Left lung (tissue), 4 donors: ENCODE measurements at regions not wholly inside any gene's neighbourhood (a gene's known extent, or its start where the extent isn't known, plus 50 kb on each side); places are given as distances from the start of the nearest gene placed in this dataset.

ENCODE experiments used
- ATAC-seq: fragments of 200-7000 bp; cut with Tn5 transposase; one replicate; pipeline ENCODE4 v1.9.1; 2020; ENCODE audit warnings: moderate library complexity
- DNase-seq, 4 donors: peaks; one replicate each; pipeline ENCODE4 v3.0.0-alpha.2; 2013 to 2020
- H3K27ac ChIP-seq, 2 donors: fragments of 200-600 bp; sonication (generic) in 1 of 2; one replicate each; pipeline versions ENCODE4 v1.5.0 to v1.8.0; 2020 to 2021
- H3K27me3 ChIP-seq, 2 donors: fragments of 200-600 bp; sonication (generic) in 1 of 2; one replicate each; pipeline versions ENCODE4 v1.5.0 to v1.8.0; 2020 to 2021
- H3K36me3 ChIP-seq, 2 donors: fragments of 200-600 bp; sonication (generic) in 1 of 2; one replicate each; pipeline versions ENCODE4 v1.5.0 to v1.8.0; 2020 to 2021
- H3K4me1 ChIP-seq, 2 donors: fragments of 200-600 bp; one replicate each; pipeline ENCODE4 v1.8.0; 2021
- H3K4me3 ChIP-seq, 2 donors: fragments of 200-600 bp; sonication (generic) in 1 of 2; one replicate each; pipeline versions ENCODE4 v1.5.0 to v1.8.0; 2020 to 2021; ENCODE audit warnings: mild to moderate bottlenecking in 1 of 2
- H3K9me3 ChIP-seq, 2 donors: fragments of 200-600 bp; sonication (generic) in 1 of 2; one replicate each; pipeline versions ENCODE4 v1.5.0 to v1.8.0; 2020 to 2021
- CTCF ChIP-seq, 2 donors: fragments of 200-600 bp; sonication (generic) in 1 of 2; IDR thresholded peaks; one replicate each; pipeline versions ENCODE4 v1.5.0 to v1.8.0; 2021; ENCODE audit warnings: antibody characterized with exemption in 2 of 2
- intact Hi-C, 2 donors: fragments of 100-400 bp; cut with DNase I; formaldehyde crosslinking; loops; one replicate each; pipeline versions ENCODE4 v1.11.2 to v1.14.2; 2022
- donor health status: DM: no; HTN: yes; CAD: no.
- donor health status: DM: no; HTN: no; CAD: no.

DNA sequence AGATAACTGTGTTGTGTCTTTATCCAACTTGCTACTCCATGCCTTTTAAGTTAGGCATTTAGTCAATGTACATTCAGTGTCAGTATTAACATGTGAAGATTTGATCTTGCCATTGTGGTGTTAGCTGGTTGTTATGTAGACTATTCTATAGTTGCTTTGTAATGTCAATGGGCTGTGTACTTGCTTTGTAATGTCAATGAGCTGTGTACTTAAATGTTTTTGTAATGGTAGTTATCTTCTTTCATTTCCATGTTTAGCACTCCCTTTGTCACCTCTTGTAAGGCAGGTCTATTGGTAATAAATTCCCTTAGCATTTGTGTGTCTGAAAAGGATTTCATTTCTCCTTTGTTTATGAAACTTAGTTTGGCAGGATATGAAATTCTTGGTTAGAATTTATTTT, 53.4 kb downstream of the MC4R start:
- Histone ChIP-seq H3K36me3 (no peaks in the 10 kb centered on the region), H3K4me1 (no peaks in the 10 kb centered on the region), H3K27me3 (no peaks in the 10 kb centered on the region), H3K27ac (no peak overlapping the region), H3K9me3 (peaks cover 0 to 3% of the 10 kb centered on the region in 2 donors), H3K4me3 (no peak overlapping the region)
- no peak for TF ChIP-seq CTCF (IDR thresholded peaks at IDR 0.05)
- ATAC-seq: no peak
- intact Hi-C loops: no loop called here
- DNase-seq: no peak

GRCh38 chr18:60311676-60312360, 60.8 kb downstream of the MC4R start:
- Histone ChIP-seq H3K27ac (no peak overlapping the region), H3K4me3 (no peak overlapping the region), H3K9me3 (peaks cover 0 to 6% of the 10 kb centered on the region in 2 donors), H3K4me1 (no peaks in the 10 kb centered on the region), H3K36me3 (no peaks in the 10 kb centered on the region), H3K27me3 (no peaks in the 10 kb centered on the region)
- intact Hi-C loops: no loop called here
- DNase-seq (peak in 2 of 4 donors; percentile 58 to 77), ATAC-seq (no peak)
- TF ChIP-seq CTCF (IDR thresholded peaks at IDR 0.05): no peak

GRCh38 chr18:60295674-60296073, 76.9 kb downstream of the MC4R start:
- no peaks in the 10 kb centered on the region for H3K27me3 ChIP-seq
- intact Hi-C loops: no loop called here
- DNase-seq (no peak), ATAC-seq (peak; percentile 86)
- no peak for TF ChIP-seq CTCF (IDR thresholded peaks at IDR 0.05)
- H3K9me3 ChIP-seq: no peaks in the 10 kb centered on the region
- no peak overlapping the region for H3K4me3 ChIP-seq
- no peaks in the 10 kb centered on the region for H3K36me3 ChIP-seq
- no peaks in the 10 kb centered on the region for H3K4me1 ChIP-seq
- no peak overlapping the region for H3K27ac ChIP-seq

- Histone ChIP-seq H3K4me3 (no peak overlapping the region), H3K4me1 (no peaks in the 10 kb centered on the region), H3K36me3 (no peaks in the 10 kb centered on the region), H3K9me3 (no peaks in the 10 kb centered on the region), H3K27ac (no peak overlapping the region), H3K27me3 (no peaks in the 10 kb centered on the region)
- ATAC-seq: no peak
- intact Hi-C loops: no loop called here
- DNase-seq: no peak
- no peak for TF ChIP-seq CTCF (IDR thresholded peaks at IDR 0.05)
Observed at GRCh38 chr18:60292186-60292585, 80.4 kb downstream of the MC4R start.

DNA sequence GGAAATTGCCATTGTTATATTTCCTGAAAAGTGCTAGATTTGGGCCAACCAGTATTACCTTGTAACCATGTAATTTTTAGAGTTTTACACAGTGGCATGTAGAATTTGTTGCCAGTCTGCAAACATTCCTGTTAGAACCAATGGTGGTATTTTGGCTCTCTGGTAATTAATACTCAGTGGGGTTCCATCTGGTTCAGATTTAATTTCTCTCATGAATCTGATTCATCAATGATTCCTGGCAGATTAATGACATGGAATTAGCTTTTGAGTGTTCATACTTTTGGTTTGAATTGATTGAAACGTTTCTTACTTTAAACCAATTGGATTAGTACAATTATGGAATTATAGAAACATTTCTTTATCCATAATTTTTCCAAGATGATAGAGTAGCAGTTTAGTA, 93.2 kb downstream of the MC4R start:
- DNase-seq (no peak), ATAC-seq (no peak)
- Histone ChIP-seq H3K27ac (no peak overlapping the region), H3K4me3 (no peak overlapping the region), H3K4me1 (no peaks in the 10 kb centered on the region), H3K27me3 (no peaks in the 10 kb centered on the region), H3K9me3 (no peaks in the 10 kb centered on the region), H3K36me3 (no peaks in the 10 kb centered on the region)
- TF ChIP-seq CTCF (IDR thresholded peaks at IDR 0.05): no peak
- intact Hi-C loops: no loop called here
